H9 (cell line): ENCODE measurements at regions not wholly inside any gene's neighbourhood (a gene's known extent, or its start where the extent isn't known, plus 50 kb on each side); places are given as distances from the start of the nearest gene placed in this dataset.

Source experiments
- DNase-seq: peaks from one replicate; pipeline ENCODE4 v3.0.0-alpha.2; 2017
- H2AFZ ChIP-seq: one replicate; pipeline ENCODE4 v1.6.1; 2013; ENCODE audit warnings: mild to moderate bottlenecking, low read length, control low read depth, moderate library complexity
- H2AK5ac ChIP-seq: 2 replicates; pipeline ENCODE4 v1.6.1; 2013; ENCODE audit warnings: low read length, control low read depth, mixed read lengths; ENCODE audit not compliant: insufficient read length
- H2BK120ac ChIP-seq: one replicate; pipeline ENCODE4 v1.6.1; 2013; ENCODE audit warnings: low read depth, mild to moderate bottlenecking, low read length, control low read depth, inconsistent platforms; ENCODE audit not compliant: poor library complexity, severe bottlenecking
- H2BK12ac ChIP-seq: 2 replicates; pipeline ENCODE4 v1.6.1; 2013; ENCODE audit warnings: low read length, control low read depth, mixed read lengths, low read depth; ENCODE audit not compliant: insufficient read length
- H2BK15ac ChIP-seq: 2 replicates; pipeline ENCODE4 v1.6.1; 2013; ENCODE audit warnings: low read depth, low read length, control low read depth
- H2BK20ac ChIP-seq: one replicate; pipeline ENCODE4 v1.6.1; 2013; ENCODE audit warnings: low read depth, mild to moderate bottlenecking, low read length, control low read depth, inconsistent platforms; ENCODE audit not compliant: poor library complexity, severe bottlenecking
- H2BK5ac ChIP-seq: 2 replicates; pipeline ENCODE4 v1.6.1; 2013; ENCODE audit warnings: low read length, control low read depth, mixed read lengths; ENCODE audit not compliant: insufficient read length
- H3K14ac ChIP-seq: 2 replicates; pipeline ENCODE4 v1.6.1; 2013; ENCODE audit warnings: low read length, control low read depth; ENCODE audit not compliant: insufficient read depth
- H3K18ac ChIP-seq: 2 replicates; pipeline ENCODE4 v1.6.1; 2013; ENCODE audit warnings: low read depth, mild to moderate bottlenecking, mixed read lengths, low read length, control low read depth; ENCODE audit not compliant: insufficient read length
- H3K23ac ChIP-seq: 2 replicates; pipeline ENCODE4 v1.6.1; 2013; ENCODE audit warnings: low read length, control low read depth, mixed read lengths, low read depth; ENCODE audit not compliant: insufficient read length
- H3K23me2 ChIP-seq: 2 replicates; pipeline ENCODE4 v1.6.1; 2013; ENCODE audit warnings: low read depth, mild to moderate bottlenecking, mixed read lengths, low read length, control low read depth; ENCODE audit not compliant: insufficient read length, poor library complexity, severe bottlenecking
- H3K27ac ChIP-seq: 2 replicates; pipeline ENCODE4 v1.5.1; 2013; ENCODE audit warnings: low read length, control low read depth, mixed read lengths, low read depth; ENCODE audit not compliant: insufficient read length
- H3K27me3 ChIP-seq: 2 replicates; pipeline ENCODE4 v1.6.1; 2013; ENCODE audit warnings: low read length, control low read depth, inconsistent platforms; ENCODE audit not compliant: insufficient read depth
- H3K4ac ChIP-seq: 2 replicates; pipeline ENCODE4 v1.6.1; 2013; ENCODE audit warnings: low read depth, mild to moderate bottlenecking, control low read depth, inconsistent platforms, low read length, moderate library complexity
- H3K4me1 ChIP-seq: 2 replicates; pipeline ENCODE4 v1.6.1; 2013; ENCODE audit warnings: low read length, control low read depth, inconsistent platforms; ENCODE audit not compliant: insufficient read depth
- H3K4me2 ChIP-seq: 2 replicates; pipeline ENCODE4 v1.6.1; 2013; ENCODE audit warnings: low read length, control low read depth, mixed read lengths; ENCODE audit not compliant: insufficient read length, insufficient read depth
- H3K56ac ChIP-seq: 2 replicates; pipeline ENCODE4 v1.6.1; 2013; ENCODE audit warnings: low read depth, mild to moderate bottlenecking, mixed read lengths, low read length, control low read depth; ENCODE audit not compliant: insufficient read length
- H3K79me1 ChIP-seq: 2 replicates; pipeline ENCODE4 v1.6.1; 2013; ENCODE audit warnings: low read depth, mild to moderate bottlenecking, moderate library complexity, low read length, control low read depth, inconsistent platforms; ENCODE audit not compliant: insufficient read depth, poor library complexity, severe bottlenecking
- H3K79me2 ChIP-seq: 2 replicates; pipeline ENCODE4 v1.6.1; 2013; ENCODE audit warnings: low read length, control low read depth, inconsistent platforms; ENCODE audit not compliant: insufficient read depth
- H3K9ac ChIP-seq: 2 replicates; pipeline ENCODE4 v1.6.1; 2013; ENCODE audit warnings: low read length, control low read depth, mixed read lengths; ENCODE audit not compliant: insufficient read length; ENCODE audit errors: extremely low read depth
- H3K9me3 ChIP-seq: one replicate; pipeline ENCODE4 v1.6.1; 2013; ENCODE audit warnings: low read depth, low read length, inconsistent platforms; ENCODE audit not compliant: control insufficient read depth
- H3T11ph ChIP-seq: one replicate; pipeline ENCODE4 v1.6.1; 2013; ENCODE audit warnings: mild to moderate bottlenecking, low read length, control low read depth, inconsistent platforms
- H4K20me1 ChIP-seq: one replicate; pipeline ENCODE4 v1.6.1; 2013; ENCODE audit not compliant: control insufficient read depth, insufficient read length, insufficient read depth
- H4K5ac ChIP-seq: 2 replicates; pipeline ENCODE4 v1.6.1; 2013; ENCODE audit warnings: low read depth, mild to moderate bottlenecking, mixed read lengths, low read length, control low read depth; ENCODE audit not compliant: insufficient read length
- H4K8ac ChIP-seq: replicated peaks from 2 replicates; pipeline ENCODE4 v1.6.1; 2013; ENCODE audit warnings: low read length, control low read depth, mixed read lengths, low read depth; ENCODE audit not compliant: insufficient read length
- H4K91ac ChIP-seq: 2 replicates; pipeline ENCODE4 v1.6.1; 2013; ENCODE audit warnings: low read depth, mild to moderate bottlenecking, moderate library complexity, mixed read lengths, low read length, control low read depth; ENCODE audit not compliant: insufficient read length
- H3K27ac Mint-ChIP-seq, 3 experiments: 2 replicates in 2 of 3; 3 replicates in 1 of 3; pipeline ENCODE4 v1.8.0; 2020 to 2021; ENCODE audit warnings: mixed read lengths in 3 of 3, mild to moderate bottlenecking in 1 of 3, moderate library complexity in 1 of 3
- H3K27me3 Mint-ChIP-seq: 2 replicates; pipeline ENCODE4 v1.8.0; 2021; ENCODE audit warnings: low read depth, mild to moderate bottlenecking, moderate library complexity, mixed read lengths
- H3K36me3 Mint-ChIP-seq, 3 experiments: 2 replicates in 2 of 3; 3 replicates in 1 of 3; pipeline ENCODE4 v1.8.0; 2020 to 2021; ENCODE audit warnings: low read depth in 3 of 3, mixed read lengths in 3 of 3; ENCODE audit not compliant: insufficient read depth in 1 of 3
- H3K4me1 Mint-ChIP-seq, 2 experiments: 2 replicates each; pipeline ENCODE4 v1.8.0; 2020; ENCODE audit warnings: mixed read lengths in 2 of 2
- H3K4me3 Mint-ChIP-seq, 2 experiments: 2 replicates in 1 of 2; 3 replicates in 1 of 2; pipeline ENCODE4 v1.8.0; 2020 to 2021; ENCODE audit warnings: mild to moderate bottlenecking in 2 of 2, mixed read lengths in 2 of 2, moderate library complexity in 1 of 2
- H3K9me3 Mint-ChIP-seq, 2 experiments: 2 replicates in 1 of 2; 3 replicates in 1 of 2; pipeline ENCODE4 v1.8.0; 2020; ENCODE audit warnings: mild to moderate bottlenecking in 2 of 2, mixed read lengths in 2 of 2, moderate library complexity in 1 of 2
- CTCF ChIP-seq: fragments of 200-600 bp; sonication (generic); conservative IDR thresholded peaks from 3 replicates; pipeline ENCODE4 v1.8.0; 2021; ENCODE audit warnings: antibody characterized with exemption, mild to moderate bottlenecking
- WGBS: extraction: QIAGEN DNeasy Blood & Tissue Kit; methylation state at CpG from one replicate; pipeline ENCODE4 v1.1.7; 2013; ENCODE audit warnings: missing lambda C conversion rate, low lambda C conversion rate, mixed read lengths; ENCODE audit not compliant: insufficient read length; ENCODE audit errors: extremely low coverage; 5-methylcytosine and 5-hydroxymethylcytosine counted together

DNA sequence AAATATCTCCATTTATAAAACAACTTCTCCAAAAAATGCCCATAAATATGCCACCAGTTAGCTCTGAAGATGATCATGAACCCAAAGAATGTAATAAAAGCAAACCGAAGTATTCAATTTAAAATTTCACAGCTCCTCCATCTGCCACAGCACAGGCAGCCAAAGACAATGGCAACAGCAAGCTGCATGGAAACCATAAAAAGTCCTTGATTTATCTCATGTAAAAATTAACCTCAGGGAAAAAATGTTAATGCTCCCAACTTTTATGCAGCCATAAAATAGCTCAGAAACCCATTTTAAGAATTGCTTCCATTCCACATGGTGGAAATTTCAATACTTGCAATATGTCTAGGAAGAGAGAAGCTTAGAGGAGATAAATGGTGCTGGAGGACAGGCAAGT, 132.3 kb upstream of the ARHGEF9 start:
- Histone ChIP-seq H2BK12ac (no peak overlapping the region), H3K27me3 (no peaks in the 10 kb centered on the region), H2AFZ (no peak overlapping the region), H3K9ac (no peak overlapping the region), H3K18ac (no peak overlapping the region), H3K14ac (no peak overlapping the region), H2AK5ac (no peak overlapping the region), H2BK120ac (no peak overlapping the region), H3K9me3 (peaks cover 83% of the 10 kb centered on the region), H3K56ac (no peak overlapping the region), H3K79me1 (no peaks in the 10 kb centered on the region), H3T11ph (no peak overlapping the region), H4K91ac (no peak overlapping the region), H3K23me2 (no peaks in the 10 kb centered on the region), H2BK20ac (no peak overlapping the region), H3K4me2 (no peak overlapping the region), H4K5ac (no peak overlapping the region), H2BK15ac (no peak overlapping the region), H4K20me1 (no peaks in the 10 kb centered on the region), H3K23ac (no peak overlapping the region), H3K4ac (no peak overlapping the region), H2BK5ac (no peak overlapping the region), H3K27ac (no peak overlapping the region), H4K8ac (no peak overlapping the region), H3K79me2 (no peaks in the 10 kb centered on the region), H3K4me1 (no peaks in the 10 kb centered on the region)
- TF ChIP-seq CTCF: no peak
- H3K27me3 Mint-ChIP-seq: no peaks in the 10 kb centered on the region; the same call in none of the 2 replicates
- H3K4me1 Mint-ChIP-seq: no peaks in the 10 kb centered on the region; a peak in 1 of 4 replicates
- no CpG with 5 or more reads among the region's 1 CpG for WGBS
- no peak for DNase-seq
- no peak overlapping the region for H3K27ac Mint-ChIP-seq
- no peak overlapping the region for H3K4me3 Mint-ChIP-seq
- peaks cover 94 to 95% of the 10 kb centered on the region in 2 experiments for H3K9me3 Mint-ChIP-seq
- peaks cover 29 to 43% (median 38%) of the 10 kb centered on the region in 3 experiments for H3K36me3 Mint-ChIP-seq
